ENCODE measurements at regions not wholly inside any gene's neighbourhood (a gene's known extent, or its start where the extent isn't known, plus 50 kb on each side); places are given as distances from the start of the nearest gene placed in this dataset.

DNA sequence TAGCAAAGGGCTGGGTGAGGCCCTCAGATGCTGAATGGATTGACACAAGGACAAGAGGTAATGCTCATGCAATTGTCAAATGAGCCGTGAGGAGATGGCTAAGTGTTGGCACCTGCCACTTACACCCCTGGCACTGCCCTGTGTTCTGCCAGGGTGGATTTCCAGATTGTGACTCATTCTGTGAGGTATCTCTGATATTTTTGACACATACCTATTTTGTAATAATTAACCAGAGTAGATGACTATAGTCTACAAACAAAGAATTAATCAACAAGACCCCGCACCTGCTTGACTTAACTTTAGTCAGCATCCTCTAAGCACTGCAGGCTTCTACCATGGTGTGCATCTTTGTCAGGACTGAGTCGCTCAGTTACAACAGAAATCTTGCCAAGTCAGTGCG is 200.8 kb downstream of the DIRAS2 start (continued):
- TF ChIP-seq, protein P1, sequence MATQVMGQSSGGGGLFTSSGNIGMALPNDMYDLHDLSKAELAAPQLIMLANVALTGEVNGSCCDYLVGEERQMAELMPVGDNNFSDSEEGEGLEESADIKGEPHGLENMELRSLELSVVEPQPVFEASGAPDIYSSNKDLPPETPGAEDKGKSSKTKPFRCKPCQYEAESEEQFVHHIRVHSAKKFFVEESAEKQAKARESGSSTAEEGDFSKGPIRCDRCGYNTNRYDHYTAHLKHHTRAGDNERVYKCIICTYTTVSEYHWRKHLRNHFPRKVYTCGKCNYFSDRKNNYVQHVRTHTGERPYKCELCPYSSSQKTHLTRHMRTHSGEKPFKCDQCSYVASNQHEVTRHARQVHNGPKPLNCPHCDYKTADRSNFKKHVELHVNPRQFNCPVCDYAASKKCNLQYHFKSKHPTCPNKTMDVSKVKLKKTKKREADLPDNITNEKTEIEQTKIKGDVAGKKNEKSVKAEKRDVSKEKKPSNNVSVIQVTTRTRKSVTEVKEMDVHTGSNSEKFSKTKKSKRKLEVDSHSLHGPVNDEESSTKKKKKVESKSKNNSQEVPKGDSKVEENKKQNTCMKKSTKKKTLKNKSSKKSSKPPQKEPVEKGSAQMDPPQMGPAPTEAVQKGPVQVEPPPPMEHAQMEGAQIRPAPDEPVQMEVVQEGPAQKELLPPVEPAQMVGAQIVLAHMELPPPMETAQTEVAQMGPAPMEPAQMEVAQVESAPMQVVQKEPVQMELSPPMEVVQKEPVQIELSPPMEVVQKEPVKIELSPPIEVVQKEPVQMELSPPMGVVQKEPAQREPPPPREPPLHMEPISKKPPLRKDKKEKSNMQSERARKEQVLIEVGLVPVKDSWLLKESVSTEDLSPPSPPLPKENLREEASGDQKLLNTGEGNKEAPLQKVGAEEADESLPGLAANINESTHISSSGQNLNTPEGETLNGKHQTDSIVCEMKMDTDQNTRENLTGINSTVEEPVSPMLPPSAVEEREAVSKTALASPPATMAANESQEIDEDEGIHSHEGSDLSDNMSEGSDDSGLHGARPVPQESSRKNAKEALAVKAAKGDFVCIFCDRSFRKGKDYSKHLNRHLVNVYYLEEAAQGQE (IDR thresholded peaks at IDR 0.05; ENCODE audit: unreplicated experiment), result no peak
- no peak for TF ChIP-seq STAT1 (IDR thresholded peaks at IDR 0.05; ENCODE audit: unreplicated experiment)
- no peak for TF ChIP-seq POLR2AphosphoS5 (IDR thresholded peaks at IDR 0.05; ENCODE audit: low read depth)
- TF ChIP-seq ZNF114 (CRISPR knock-in tag; IDR thresholded peaks at IDR 0.05), result no peak
- no peak for TF ChIP-seq CREB1 (CRISPR knock-in tag; IDR thresholded peaks at IDR 0.05; ENCODE audit: low read depth)
- TF ChIP-seq ZNF331 (CRISPR knock-in tag; IDR thresholded peaks at IDR 0.05; ENCODE audit: low read depth), result no peak

DNA sequence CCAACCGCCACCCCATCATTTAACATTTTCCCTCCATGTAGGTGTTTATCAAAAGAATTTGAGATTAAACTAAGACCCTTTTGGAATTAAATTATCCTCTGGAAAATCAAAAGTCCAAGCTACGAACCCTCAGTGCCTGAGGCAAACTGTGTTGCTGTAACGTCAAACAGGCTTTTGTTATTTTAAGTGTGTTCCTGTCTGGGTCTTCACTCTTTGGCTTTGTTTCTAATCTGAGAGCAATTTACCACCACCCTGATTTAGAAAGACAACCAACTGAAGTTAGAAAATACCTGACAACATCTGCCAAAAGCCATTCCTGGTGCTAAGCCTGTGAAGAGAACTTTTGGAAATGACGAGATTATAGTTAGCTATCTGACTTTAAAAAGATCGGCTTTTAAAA is 199.9 kb downstream of the DIRAS2 start:
- no peak overlapping the region for H3K27ac ChIP-seq (ENCODE audit: low read depth)
- no peak overlapping the region for H3K4me3 ChIP-seq
- peak overlapping the region; percentile 34 for H3K4me2 ChIP-seq
- H3F3A ChIP-seq (replicated peaks; ENCODE audit: low read depth), result no peaks in the 10 kb centered on the region
- DNase-seq (ENCODE audit: low spot score), result peak; percentile 50
- Mint-ChIP-seq H3K9me3 (peaks cover 16% of the 10 kb centered on the region), H3K27me3 (ENCODE audit: insufficient read depth, low read depth, poor library complexity) (no peaks in the 10 kb centered on the region), H3K4me3 (no peak overlapping the region), H3K36me3 (ENCODE audit: low read depth) (peaks cover 7% of the 10 kb centered on the region; the same call in 2 of the 3 replicates), H3K27ac (no peak overlapping the region), H3K4me1 (peaks cover 19% of the 10 kb centered on the region)
- peak; percentile 77 for ATAC-seq
- peaks cover 25% of the 10 kb centered on the region for H3K4me1 ChIP-seq (ENCODE audit: insufficient read depth)
- peaks cover 11% of the 10 kb centered on the region; the same call in 1 of the 2 replicates for H3K9me2 ChIP-seq (ENCODE audit: insufficient read depth)
- H3K36me3 ChIP-seq (ENCODE audit: insufficient read depth), result no peaks in the 10 kb centered on the region
- no peaks in the 10 kb centered on the region for H3K79me2 ChIP-seq (replicated peaks; ENCODE audit: insufficient read depth)
- H2AFZ ChIP-seq, result no peak overlapping the region
- H3K27me3 ChIP-seq (ENCODE audit: insufficient read depth), result no peaks in the 10 kb centered on the region
- no peaks in the 10 kb centered on the region for H4K20me1 ChIP-seq (replicated peaks; ENCODE audit: insufficient read depth)
- TF ChIP-seq EZH2phosphoT487 (IDR thresholded peaks at IDR 0.05; ENCODE audit: unreplicated experiment), result no peak
- TF ChIP-seq EZH2 (IDR thresholded peaks at IDR 0.05; ENCODE audit: low read depth, unreplicated experiment), result no peak
- TF ChIP-seq, protein P1 (IDR thresholded peaks at IDR 0.05; ENCODE audit: unreplicated experiment), result no peak
- TF ChIP-seq, protein P2, sequence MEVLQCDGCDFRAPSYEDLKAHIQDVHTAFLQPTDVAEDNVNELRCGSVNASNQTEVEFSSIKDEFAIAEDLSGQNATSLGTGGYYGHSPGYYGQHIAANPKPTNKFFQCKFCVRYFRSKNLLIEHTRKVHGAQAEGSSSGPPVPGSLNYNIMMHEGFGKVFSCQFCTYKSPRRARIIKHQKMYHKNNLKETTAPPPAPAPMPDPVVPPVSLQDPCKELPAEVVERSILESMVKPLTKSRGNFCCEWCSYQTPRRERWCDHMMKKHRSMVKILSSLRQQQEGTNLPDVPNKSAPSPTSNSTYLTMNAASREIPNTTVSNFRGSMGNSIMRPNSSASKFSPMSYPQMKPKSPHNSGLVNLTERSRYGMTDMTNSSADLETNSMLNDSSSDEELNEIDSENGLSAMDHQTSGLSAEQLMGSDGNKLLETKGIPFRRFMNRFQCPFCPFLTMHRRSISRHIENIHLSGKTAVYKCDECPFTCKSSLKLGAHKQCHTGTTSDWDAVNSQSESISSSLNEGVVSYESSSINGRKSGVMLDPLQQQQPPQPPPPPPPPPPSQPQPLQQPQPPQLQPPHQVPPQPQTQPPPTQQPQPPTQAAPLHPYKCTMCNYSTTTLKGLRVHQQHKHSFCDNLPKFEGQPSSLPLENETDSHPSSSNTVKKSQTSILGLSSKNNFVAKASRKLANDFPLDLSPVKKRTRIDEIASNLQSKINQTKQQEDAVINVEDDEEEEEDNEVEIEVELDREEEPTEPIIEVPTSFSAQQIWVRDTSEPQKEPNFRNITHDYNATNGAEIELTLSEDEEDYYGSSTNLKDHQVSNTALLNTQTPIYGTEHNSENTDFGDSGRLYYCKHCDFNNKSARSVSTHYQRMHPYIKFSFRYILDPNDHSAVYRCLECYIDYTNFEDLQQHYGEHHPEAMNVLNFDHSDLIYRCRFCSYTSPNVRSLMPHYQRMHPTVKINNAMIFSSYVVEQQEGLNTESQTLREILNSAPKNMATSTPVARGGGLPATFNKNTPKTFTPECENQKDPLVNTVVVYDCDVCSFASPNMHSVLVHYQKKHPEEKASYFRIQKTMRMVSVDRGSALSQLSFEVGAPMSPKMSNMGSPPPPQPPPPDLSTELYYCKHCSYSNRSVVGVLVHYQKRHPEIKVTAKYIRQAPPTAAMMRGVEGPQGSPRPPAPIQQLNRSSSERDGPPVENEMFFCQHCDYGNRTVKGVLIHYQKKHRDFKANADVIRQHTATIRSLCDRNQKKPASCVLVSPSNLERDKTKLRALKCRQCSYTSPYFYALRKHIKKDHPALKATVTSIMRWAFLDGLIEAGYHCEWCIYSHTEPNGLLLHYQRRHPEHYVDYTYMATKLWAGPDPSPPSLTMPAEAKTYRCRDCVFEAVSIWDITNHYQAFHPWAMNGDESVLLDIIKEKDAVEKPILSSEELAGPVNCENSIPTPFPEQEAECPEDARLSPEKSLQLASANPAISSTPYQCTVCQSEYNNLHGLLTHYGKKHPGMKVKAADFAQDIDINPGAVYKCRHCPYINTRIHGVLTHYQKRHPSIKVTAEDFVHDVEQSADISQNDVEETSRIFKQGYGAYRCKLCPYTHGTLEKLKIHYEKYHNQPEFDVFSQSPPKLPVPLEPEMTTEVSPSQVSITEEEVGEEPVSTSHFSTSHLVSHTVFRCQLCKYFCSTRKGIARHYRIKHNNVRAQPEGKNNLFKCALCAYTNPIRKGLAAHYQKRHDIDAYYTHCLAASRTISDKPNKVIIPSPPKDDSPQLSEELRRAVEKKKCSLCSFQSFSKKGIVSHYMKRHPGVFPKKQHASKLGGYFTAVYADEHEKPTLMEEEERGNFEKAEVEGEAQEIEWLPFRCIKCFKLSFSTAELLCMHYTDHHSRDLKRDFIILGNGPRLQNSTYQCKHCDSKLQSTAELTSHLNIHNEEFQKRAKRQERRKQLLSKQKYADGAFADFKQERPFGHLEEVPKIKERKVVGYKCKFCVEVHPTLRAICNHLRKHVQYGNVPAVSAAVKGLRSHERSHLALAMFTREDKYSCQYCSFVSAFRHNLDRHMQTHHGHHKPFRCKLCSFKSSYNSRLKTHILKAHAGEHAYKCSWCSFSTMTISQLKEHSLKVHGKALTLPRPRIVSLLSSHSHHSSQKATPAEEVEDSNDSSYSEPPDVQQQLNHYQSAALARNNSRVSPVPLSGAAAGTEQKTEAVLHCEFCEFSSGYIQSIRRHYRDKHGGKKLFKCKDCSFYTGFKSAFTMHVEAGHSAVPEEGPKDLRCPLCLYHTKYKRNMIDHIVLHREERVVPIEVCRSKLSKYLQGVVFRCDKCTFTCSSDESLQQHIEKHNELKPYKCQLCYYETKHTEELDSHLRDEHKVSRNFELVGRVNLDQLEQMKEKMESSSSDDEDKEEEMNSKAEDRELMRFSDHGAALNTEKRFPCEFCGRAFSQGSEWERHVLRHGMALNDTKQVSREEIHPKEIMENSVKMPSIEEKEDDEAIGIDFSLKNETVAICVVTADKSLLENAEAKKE (CRISPR knock-in tag; IDR thresholded peaks at IDR 0.05), result no peak
- TF ChIP-seq POLR2AphosphoS5 (IDR thresholded peaks at IDR 0.05; ENCODE audit: low read depth), result no peak
- TF ChIP-seq, protein P3, sequence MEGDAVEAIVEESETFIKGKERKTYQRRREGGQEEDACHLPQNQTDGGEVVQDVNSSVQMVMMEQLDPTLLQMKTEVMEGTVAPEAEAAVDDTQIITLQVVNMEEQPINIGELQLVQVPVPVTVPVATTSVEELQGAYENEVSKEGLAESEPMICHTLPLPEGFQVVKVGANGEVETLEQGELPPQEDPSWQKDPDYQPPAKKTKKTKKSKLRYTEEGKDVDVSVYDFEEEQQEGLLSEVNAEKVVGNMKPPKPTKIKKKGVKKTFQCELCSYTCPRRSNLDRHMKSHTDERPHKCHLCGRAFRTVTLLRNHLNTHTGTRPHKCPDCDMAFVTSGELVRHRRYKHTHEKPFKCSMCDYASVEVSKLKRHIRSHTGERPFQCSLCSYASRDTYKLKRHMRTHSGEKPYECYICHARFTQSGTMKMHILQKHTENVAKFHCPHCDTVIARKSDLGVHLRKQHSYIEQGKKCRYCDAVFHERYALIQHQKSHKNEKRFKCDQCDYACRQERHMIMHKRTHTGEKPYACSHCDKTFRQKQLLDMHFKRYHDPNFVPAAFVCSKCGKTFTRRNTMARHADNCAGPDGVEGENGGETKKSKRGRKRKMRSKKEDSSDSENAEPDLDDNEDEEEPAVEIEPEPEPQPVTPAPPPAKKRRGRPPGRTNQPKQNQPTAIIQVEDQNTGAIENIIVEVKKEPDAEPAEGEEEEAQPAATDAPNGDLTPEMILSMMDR (conservative IDR thresholded peaks at IDR 0.05; ENCODE audit: low read depth in 2 of 2), result no peak

All from GM23338 (cell line).